GDM1 (cell line): ENCODE measurements at regions not wholly inside any gene's neighbourhood (a gene's known extent, or its start where the extent isn't known, plus 50 kb on each side); places are given as distances from the start of the nearest gene placed in this dataset.
"Not testable (repeated sequence)": the region's sequence is repeated elsewhere in the genome, so short reads cannot be mapped to it uniquely, and the experiment has no call there.

Experiments
- DNase-seq: peaks from one replicate; lab custom pipeline; 2025; lab: John Stamatoyannopoulos, UW

GRCh38 chr11:16536513-16536912 lies 180.2 kb upstream of the SOX6 start:
- no peak for DNase-seq

DNA sequence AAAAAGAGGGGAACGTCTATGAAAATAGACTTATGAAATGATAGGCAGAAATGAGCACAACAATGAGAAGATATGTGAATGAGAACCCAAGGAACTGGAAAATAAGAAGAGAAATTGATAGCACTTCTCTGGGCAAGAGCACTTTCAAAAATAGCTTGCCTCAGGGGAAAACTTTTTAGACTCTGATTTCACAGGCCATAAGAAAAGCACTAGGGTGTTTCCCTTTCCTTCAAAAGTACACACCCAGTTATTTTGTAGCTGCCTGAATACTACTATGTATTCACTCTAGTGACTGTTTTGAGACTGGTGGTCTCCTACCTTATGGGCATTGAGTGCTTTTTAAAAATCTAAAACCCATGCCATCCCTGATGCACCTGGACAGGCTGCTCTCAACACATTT lies 172.3 kb upstream of the SOX6 start:
- no peak for DNase-seq

- DNase-seq = no peak
Observed at GRCh38 chr11:16527525-16528246, 171.3 kb upstream of the SOX6 start.

DNA sequence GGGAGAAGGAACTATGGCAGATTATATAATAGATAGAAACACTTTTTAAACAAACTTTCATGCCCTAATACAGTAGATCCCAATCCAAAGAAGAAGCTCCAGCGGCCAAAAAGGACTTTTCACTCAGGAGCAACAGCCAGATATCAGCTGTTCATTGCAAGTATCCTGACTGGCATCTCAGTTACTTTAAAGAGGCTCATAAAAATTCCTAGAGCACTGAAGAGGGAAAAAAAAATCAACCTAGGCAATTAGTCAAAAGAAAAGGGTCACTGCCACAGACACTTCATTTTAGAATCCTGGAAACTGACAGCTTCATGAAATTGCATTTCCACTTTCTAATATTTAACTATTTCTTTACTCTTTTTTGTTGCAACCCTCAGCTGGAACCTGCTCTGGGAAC lies 170.6 kb upstream of the SOX6 start:
- DNase-seq = no peak

- DNase-seq = not testable (repeated sequence)
Observed at GRCh38 chr11:16520713-16521112, 164.4 kb upstream of the SOX6 start.

- no peak for DNase-seq
Observed at GRCh38 chr11:16512899-16513241, 156.5 kb upstream of the SOX6 start.

- no peak for DNase-seq
Observed at GRCh38 chr11:16512198-16512898, 156.0 kb upstream of the SOX6 start.

DNA sequence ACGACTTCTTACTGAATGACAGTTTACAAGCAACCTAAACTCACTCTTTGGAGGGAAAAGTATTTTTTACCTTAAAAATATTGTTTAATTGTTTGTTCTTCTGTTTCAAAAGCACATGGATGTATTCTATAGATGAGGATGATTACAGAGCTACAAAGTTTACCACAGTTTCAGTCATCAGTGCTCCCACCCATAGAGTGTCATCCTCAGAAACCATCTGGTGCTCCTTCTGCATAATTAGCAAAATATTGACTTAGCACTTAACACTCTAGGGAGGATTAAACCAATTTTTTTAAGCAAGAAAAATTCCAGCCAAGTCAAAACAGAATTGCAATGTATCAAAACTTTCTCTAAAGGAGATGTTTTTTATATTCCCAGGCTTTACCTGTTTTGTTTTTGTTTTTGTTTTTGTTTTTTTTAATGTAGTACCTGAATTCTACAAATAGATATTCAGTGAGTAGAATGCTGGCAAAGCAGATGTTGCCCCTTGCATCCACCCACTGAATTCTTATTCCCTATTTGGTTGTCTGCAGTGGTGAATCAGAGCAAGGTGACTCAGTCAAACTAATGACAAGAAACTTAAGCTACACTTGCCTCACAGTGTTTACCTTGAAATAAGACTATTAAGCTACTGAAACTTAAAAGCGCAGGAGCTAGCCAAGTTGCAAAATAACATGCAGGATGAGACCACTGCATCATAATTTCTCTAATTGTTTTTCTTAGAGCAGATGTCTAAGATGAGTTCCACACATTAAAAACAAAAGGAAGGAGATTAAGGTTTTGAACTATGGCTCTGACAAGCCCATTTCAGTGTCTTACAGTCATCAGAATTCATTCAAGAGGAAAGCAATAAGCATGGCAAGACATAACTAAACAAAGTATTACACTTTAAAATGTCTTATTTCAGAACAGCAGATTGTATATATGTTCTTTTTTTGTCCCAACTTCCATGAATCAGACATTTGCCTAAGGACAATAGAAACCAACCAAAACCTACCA lies 155.1 kb upstream of the SOX6 start:
- DNase-seq = no peak

GRCh38 chr11:16505481-16505880 lies 149.1 kb upstream of the SOX6 start:
- no peak for DNase-seq

- DNase-seq = not testable (repeated sequence)
Observed at GRCh38 chr11:16503891-16504290, 147.5 kb upstream of the SOX6 start.

- no peak for DNase-seq
Observed at GRCh38 chr11:16494918-16495691, 138.8 kb upstream of the SOX6 start.

DNA sequence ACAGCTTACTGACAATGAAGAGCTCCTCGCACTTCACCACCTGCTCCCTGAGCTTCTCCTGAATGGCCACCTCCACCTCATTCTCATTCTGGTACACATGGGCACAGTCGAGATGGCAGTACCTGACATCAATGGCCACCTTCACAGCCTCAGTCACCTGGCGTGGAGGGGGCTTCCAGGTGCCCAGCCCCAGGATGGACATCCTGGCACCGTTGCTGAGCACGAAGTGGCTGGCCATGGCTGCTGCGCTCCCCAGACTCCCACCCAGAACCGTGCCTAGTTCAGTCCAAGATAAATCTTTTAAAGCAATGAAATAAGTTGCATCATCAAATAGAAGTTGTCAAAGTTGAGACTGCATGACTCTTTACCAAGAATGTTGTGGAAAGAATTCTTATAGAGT lies 128.1 kb upstream of the SOX6 start:
- no peak for DNase-seq

GRCh38 chr11:16474659-16475058 lies 118.3 kb upstream of the SOX6 start:
- DNase-seq = no peak

DNA sequence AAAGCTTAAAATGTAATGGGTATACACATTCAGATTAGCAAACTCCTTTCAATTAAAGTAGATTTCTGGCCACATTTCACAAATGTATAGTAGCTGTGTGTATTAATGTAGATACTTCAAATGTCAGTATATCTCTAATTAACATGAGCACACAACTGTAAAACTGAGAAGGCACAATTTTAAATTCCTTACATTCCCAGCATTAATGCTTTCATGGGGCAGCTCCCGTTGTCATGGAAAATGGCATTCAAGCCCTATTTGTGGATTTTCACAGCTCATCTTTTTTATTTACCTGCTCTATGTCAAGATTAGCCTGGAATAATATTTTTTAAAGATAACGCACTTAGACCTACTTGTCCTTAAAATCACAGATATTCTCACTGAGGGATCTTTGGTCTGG lies 113.6 kb upstream of the SOX6 start:
- no peak for DNase-seq

DNA sequence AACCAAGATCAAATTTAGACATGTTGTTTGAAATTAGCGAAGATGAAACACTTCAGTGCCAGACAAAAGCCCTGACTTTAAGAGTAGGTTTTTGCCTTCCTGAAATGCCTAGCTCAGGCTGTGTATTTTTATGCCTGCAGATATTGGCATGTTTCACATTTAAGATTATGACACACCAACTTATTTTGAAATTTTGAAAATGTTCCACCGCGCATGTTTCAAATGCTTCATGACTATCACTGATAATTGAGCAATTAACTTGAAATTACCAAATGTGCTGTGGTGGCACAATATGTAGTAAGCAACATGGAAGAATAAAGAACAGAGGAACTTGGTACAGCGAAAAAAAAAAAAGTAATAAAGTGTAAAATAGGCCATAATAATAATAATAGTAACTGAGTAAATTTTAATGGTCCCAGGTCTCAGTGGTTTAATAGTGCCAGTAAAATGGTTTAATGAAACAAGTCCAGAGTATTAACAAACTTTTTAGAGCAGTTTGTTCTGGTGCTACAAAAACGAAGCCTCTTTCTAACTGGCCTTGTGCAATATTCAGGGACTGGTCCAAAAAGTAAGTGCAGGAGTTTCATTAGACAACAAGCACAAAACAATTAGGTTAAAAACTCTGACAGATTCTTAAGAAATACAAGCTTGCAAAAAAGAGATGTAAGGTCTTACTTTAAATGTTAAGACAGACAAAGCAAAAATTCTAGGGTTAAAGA lies 112.5 kb upstream of the SOX6 start:
- no peak for DNase-seq

DNA sequence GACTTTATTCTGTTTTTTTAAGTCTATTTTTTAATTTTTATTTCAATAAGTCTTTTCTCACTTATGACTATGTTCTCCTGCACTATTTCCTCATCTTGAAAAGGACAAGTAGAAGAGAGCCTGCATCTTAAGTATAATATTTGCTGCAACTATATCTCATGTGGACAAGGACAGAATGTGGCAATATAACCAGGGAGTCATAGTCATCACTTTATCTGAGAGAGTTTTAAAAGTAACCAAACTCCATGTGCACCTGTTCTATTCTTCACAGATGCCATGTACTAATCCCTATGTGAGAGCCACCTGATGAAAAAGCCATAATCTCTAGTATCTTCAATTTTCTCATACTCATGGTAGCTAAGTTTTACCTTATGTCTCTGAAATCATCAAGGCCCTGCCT lies 104.2 kb upstream of the SOX6 start:
- no peak for DNase-seq

GRCh38 chr11:16456366-16456765 lies 100.0 kb upstream of the SOX6 start:
- no peak for DNase-seq

- no peak for DNase-seq
Observed at GRCh38 chr11:16454289-16454863, 98.0 kb upstream of the SOX6 start.

DNA sequence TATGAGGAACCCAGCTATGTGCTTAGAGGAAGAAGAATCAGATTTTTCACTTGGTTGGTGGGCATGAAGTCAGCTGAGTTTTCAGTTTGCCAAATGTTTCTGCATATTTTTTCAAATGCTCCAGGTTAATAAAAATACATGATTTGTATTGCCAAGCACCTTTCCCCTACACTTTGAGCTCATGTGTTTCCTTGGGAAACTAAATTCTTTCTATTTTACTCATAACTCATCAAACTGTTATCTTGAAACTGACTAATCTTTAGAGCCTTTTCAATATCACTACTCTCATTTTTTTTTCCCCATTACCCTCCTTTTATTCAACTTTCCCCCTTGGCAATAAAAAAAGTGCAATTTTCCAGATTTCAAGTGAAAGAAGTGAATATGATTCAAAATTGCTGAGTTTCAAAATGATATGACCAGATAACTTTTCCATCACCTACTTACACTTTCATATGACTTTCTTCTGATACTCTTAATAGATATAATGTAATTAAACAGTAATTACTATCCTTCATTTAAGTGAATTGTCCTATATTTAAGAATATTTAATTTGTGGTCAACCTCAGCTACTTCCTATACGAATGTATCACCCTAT lies 91.9 kb upstream of the SOX6 start:
- DNase-seq = no peak

DNA sequence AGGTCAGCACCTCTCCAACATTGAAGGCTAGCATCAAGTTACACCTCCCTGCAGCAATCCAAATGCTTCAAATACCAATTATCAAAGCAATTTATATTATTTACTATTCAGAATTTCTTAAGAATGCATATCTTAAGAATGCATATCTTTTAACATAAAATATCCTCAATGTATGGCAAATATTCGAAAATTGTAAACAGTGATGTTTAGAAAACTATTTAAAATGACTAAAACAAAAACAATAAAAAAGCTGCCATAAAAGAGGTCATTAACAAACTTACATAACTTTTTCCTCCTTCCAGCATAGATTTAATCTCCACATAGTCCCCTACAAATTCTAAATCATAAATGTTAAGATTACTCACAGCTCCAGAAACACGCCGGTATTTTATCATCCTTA lies 85.1 kb upstream of the SOX6 start:
- DNase-seq = no peak
